HepG2 (cell line): ENCODE measurements at regions not wholly inside any gene's neighbourhood (a gene's known extent, or its start where the extent isn't known, plus 50 kb on each side); places are given as distances from the start of the nearest gene placed in this dataset.

ENCODE experiments used
- ATAC-seq: fragments of 200-7000 bp; cut with Tn5 transposase; 3 replicates; pipeline ENCODE4 v1.9.1; 2020; ENCODE audit warnings: mild to moderate bottlenecking, moderate library complexity
- BruUV-seq: library from RNA; stranded (reverse); fragments of 400-500 nt; replicated peaks from 2 replicates; lab custom pipeline; 2021; lab: Mats Ljungman, UMichigan
- CTCF ChIA-PET: fragments of 300-600 bp; formaldehyde crosslinking; extraction: SDS; loops from one replicate; lab custom pipeline; 2021; ENCODE audit warnings: low total read pairs, inconsistent platforms, low intra/inter-chr PET ratio; lab: Yijun Ruan, JAX
- POLR2A ChIA-PET: fragments of 350-600 bp; sonication (Branson Sonifier 250); formaldehyde crosslinking; loops from one replicate; lab custom pipeline; 2020; ENCODE audit warnings: antibody characterized with exemption, inconsistent platforms; lab: Yijun Ruan, JAX
- DNase-seq: peaks from one replicate; pipeline ENCODE4 v3.0.0-alpha.2; 2015; ENCODE audit warnings: low spot score
- FAIRE-seq: peaks from 3 replicates; lab custom pipeline; 2011; peaks lifted over from hg19 to GRCh38; lab: Jason Lieb, UNC
- H2AFZ ChIP-seq: one replicate; pipeline ENCODE4 v1.6.1; 2011; ENCODE audit warnings: low read length, inconsistent platforms
- H3K27ac ChIP-seq: fragments of 300-600 bp; 3 replicates; pipeline ENCODE4 v1.8.0; 2011; ENCODE audit warnings: mixed run types, mild to moderate bottlenecking, mixed read lengths, low read length, inconsistent platforms; ENCODE audit not compliant: insufficient read depth; ENCODE audit errors: extremely low read length
- H3K27me3 ChIP-seq, 2 experiments: fragments of 200-600 bp in 1 of 2; 2 replicates in 1 of 2; 3 replicates in 1 of 2; pipeline versions ENCODE4 v1.6.0 to v1.8.0; 2011; ENCODE audit warnings: low read length in 2 of 2, mild to moderate bottlenecking in 2 of 2, moderate library complexity in 2 of 2, inconsistent platforms in 1 of 2; ENCODE audit not compliant: insufficient read depth in 2 of 2, control insufficient read depth in 1 of 2
- H3K36me3 ChIP-seq, 2 experiments: fragments of 200-600 bp in 1 of 2; replicated peaks in 1 of 2; 2 replicates in 1 of 2; 3 replicates in 1 of 2; pipeline versions ENCODE4 v1.5.1 to v1.8.0; 2011; ENCODE audit warnings: low read length in 2 of 2, inconsistent platforms in 1 of 2; ENCODE audit not compliant: insufficient read depth in 2 of 2, control insufficient read depth in 1 of 2
- H3K4me1 ChIP-seq: 2 replicates; pipeline ENCODE4 v1.5.1; 2012; ENCODE audit warnings: low read length, inconsistent platforms; ENCODE audit not compliant: insufficient read depth
- H3K4me2 ChIP-seq: 2 replicates; pipeline ENCODE4 v1.6.0; 2011; ENCODE audit warnings: low read depth, low read length, inconsistent platforms
- H3K4me3 ChIP-seq, 3 experiments: fragments of 200-600 bp in 1 of 3; sonication (generic), shearing (Covaris generic) in 1 of 3; replicated peaks in 1 of 3; 2 replicates each; pipeline ENCODE4 v1.5.1; 2011 to 2016; ENCODE audit warnings: low read length in 3 of 3, inconsistent platforms in 2 of 3, low read depth in 2 of 3, mild to moderate bottlenecking in 2 of 3, control low read depth in 1 of 3, mixed read lengths in 1 of 3; ENCODE audit not compliant: insufficient read depth in 1 of 3
- H3K79me2 ChIP-seq: one replicate; pipeline ENCODE4 v1.6.1; 2011; ENCODE audit warnings: low read length, inconsistent platforms; ENCODE audit not compliant: insufficient read depth
- H3K9ac ChIP-seq: 2 replicates; pipeline ENCODE4 v1.6.0; 2011; ENCODE audit warnings: mild to moderate bottlenecking, low read depth, low read length, inconsistent platforms; ENCODE audit not compliant: insufficient read depth
- H3K9me3 ChIP-seq: 2 replicates; pipeline ENCODE4 v1.5.1; 2012; ENCODE audit warnings: mild to moderate bottlenecking, low read length
- H4K20me1 ChIP-seq: 2 replicates; pipeline ENCODE4 v1.6.0; 2011; ENCODE audit warnings: inconsistent platforms, mild to moderate bottlenecking, low read length, moderate library complexity; ENCODE audit not compliant: insufficient read depth
- GMEB2 ChIP-seq: IDR thresholded peaks from 2 replicates; pipeline ENCODE4 v1.6.1; 2016; ENCODE audit warnings: missing biosample characterization, missing genetic modification reagents, low read depth
- HIVEP1 ChIP-seq: sonication (generic); formaldehyde crosslinking; IDR thresholded peaks from 2 replicates; pipeline ENCODE4 v1.4.0; 2020; ENCODE audit warnings: mild to moderate bottlenecking, missing genetic modification reagents
- PLSCR1 ChIP-seq: sonication (generic); formaldehyde crosslinking; IDR thresholded peaks from 2 replicates; pipeline ENCODE4 v1.5.0; 2020; ENCODE audit warnings: missing genetic modification reagents, mild to moderate bottlenecking, borderline replicate concordance
- PRDM4 ChIP-seq: sonication (generic); formaldehyde crosslinking; IDR thresholded peaks from 2 replicates; pipeline ENCODE4 v1.9.0; 2021; ENCODE audit warnings: missing genetic modification reagents, borderline replicate concordance
- ZSCAN21 ChIP-seq: sonication (generic); formaldehyde crosslinking; IDR thresholded peaks from 2 replicates; pipeline ENCODE4 v1.8.0; 2022; ENCODE audit warnings: mild to moderate bottlenecking, missing genetic modification reagents, moderate library complexity, borderline replicate concordance
- WGBS: methylation state at CpG from one replicate; pipeline ENCODE4 v1.1.6; 2017; ENCODE audit warnings: low lambda C conversion rate; 5-methylcytosine and 5-hydroxymethylcytosine counted together
- in situ Hi-C: cut with HindIII; loops from 2 replicates; pipeline ENCODE4 v1.10.0; 2017; ENCODE audit warnings: low pct_unique_long_range_greater_than_20kb; ENCODE audit not compliant: extremely low pct_ligation_motif_present
- intact Hi-C: fragments of 100-400 bp; cut with micrococcal nuclease; formaldehyde crosslinking; loops from one replicate; pipeline ENCODE4 v1.10.0; 2022; ENCODE audit not compliant: unreplicated experiment

GRCh38 chr5:92332039-92332438 is 948.9 kb upstream of the ARRDC3 start:
- H2AFZ ChIP-seq = no peak overlapping the region
- H3K9me3 ChIP-seq = no peaks in the 10 kb centered on the region
- H3K27ac ChIP-seq = no peak overlapping the region
- H3K4me1 ChIP-seq = no peaks in the 10 kb centered on the region
- POLR2A ChIA-PET = no interaction called here
- no peak overlapping the region for H3K4me3 ChIP-seq
- BruUV-seq = no TSS peak
- no peak for ATAC-seq
- no peaks in the 10 kb centered on the region; a peak in 1 of 5 replicates for H3K27me3 ChIP-seq
- intact Hi-C loops = no loop called here
- 18% methylated on average over 2 of the region's 2 CpGs for WGBS
- no peak for TF ChIP-seq PLSCR1 (CRISPR knock-in tag)
- TF ChIP-seq PRDM4 (CRISPR knock-in tag) = no peak
- no peak for DNase-seq
- H3K36me3 ChIP-seq = no peaks in the 10 kb centered on the region
- no peak overlapping the region for H3K4me2 ChIP-seq
- H4K20me1 ChIP-seq = no peaks in the 10 kb centered on the region
- H3K9ac ChIP-seq = no peak overlapping the region
- in situ Hi-C loops = no loop called here
- FAIRE-seq = no peak
- CTCF ChIA-PET = no interaction called here
- no peaks in the 10 kb centered on the region for H3K79me2 ChIP-seq

- FAIRE-seq (no peak), DNase-seq (no peak), ATAC-seq (no peak)
- H3K9me3 ChIP-seq = no peaks in the 10 kb centered on the region
- no TSS peak for BruUV-seq
- in situ Hi-C loops (no loop called here), intact Hi-C loops (no loop called here)
- no peak overlapping the region for H3K27ac ChIP-seq
- H3K79me2 ChIP-seq = no peaks in the 10 kb centered on the region
- no peaks in the 10 kb centered on the region; a peak in 1 of 5 replicates for H3K27me3 ChIP-seq
- no peak overlapping the region for H3K4me2 ChIP-seq
- no peaks in the 10 kb centered on the region for H3K36me3 ChIP-seq
- no peaks in the 10 kb centered on the region for H4K20me1 ChIP-seq
- CTCF ChIA-PET = no interaction called here
- H3K4me1 ChIP-seq = no peaks in the 10 kb centered on the region
- POLR2A ChIA-PET = no interaction called here
- no peak overlapping the region for H3K4me3 ChIP-seq
- H2AFZ ChIP-seq = no peak overlapping the region
- TF ChIP-seq GMEB2 (CRISPR knock-in tag) = no peak
- TF ChIP-seq ZSCAN21 (CRISPR knock-in tag) = no peak
- no peak for TF ChIP-seq HIVEP1
- H3K9ac ChIP-seq = no peak overlapping the region
Observed at GRCh38 chr5:92330365-92330764, 947.2 kb upstream of the ARRDC3 start.
